ENCODE measurements at regions not wholly inside any gene's neighbourhood (a gene's known extent, or its start where the extent isn't known, plus 50 kb on each side); places are given as distances from the start of the nearest gene placed in this dataset.

- no peak for DNase-seq
- ATAC-seq: no peak
- no peak for TF ChIP-seq CTCF (IDR thresholded peaks at IDR 0.05)
- intact Hi-C loops (cut with DNase I): no loop called here
- no peak for FAIRE-seq
- H3K9me3 ChIP-seq: no peaks in the 10 kb centered on the region
- H3K27me3 ChIP-seq: no peaks in the 10 kb centered on the region
- no peak overlapping the region for H3K27ac ChIP-seq
- H3K36me3 ChIP-seq: no peaks in the 10 kb centered on the region
- H3K4me3 ChIP-seq: no peak overlapping the region
- H3K4me1 ChIP-seq: no peaks in the 10 kb centered on the region
- WGBS, 2 donors: 46 to 65% methylated on average over 3 of the region's 3 CpGs
Measured at GRCh38 chr5:5089895-5090649, 50.1 kb upstream of the ADAMTS16 start.

Data from pancreas (tissue), 10 donors.